ENCODE measurements at regions not wholly inside any gene's neighbourhood (a gene's known extent, or its start where the extent isn't known, plus 50 kb on each side); places are given as distances from the start of the nearest gene placed in this dataset.

- TF ChIP-seq POLR2AphosphoS5 (IDR thresholded peaks at IDR 0.05; ENCODE audit: low read depth, low read length), result no peak
- TF ChIP-seq TAF1 (IDR thresholded peaks at IDR 0.05; ENCODE audit: borderline replicate concordance, low read depth, low read length), result no peak
- no peak for TF ChIP-seq POLR2A (IDR thresholded peaks at IDR 0.05; ENCODE audit: low read depth, low read length)
Observed at GRCh38 chr1:208772891-208773290, 528.7 kb upstream of the PLXNA2 start.

All from GM12892 (cell line).